ENCODE measurements at regions not wholly inside any gene's neighbourhood (a gene's known extent, or its start where the extent isn't known, plus 50 kb on each side); places are given as distances from the start of the nearest gene placed in this dataset.
"Not testable (repeated sequence)": the region's sequence is repeated elsewhere in the genome, so short reads cannot be mapped to it uniquely, and the experiment has no call there.

DNA sequence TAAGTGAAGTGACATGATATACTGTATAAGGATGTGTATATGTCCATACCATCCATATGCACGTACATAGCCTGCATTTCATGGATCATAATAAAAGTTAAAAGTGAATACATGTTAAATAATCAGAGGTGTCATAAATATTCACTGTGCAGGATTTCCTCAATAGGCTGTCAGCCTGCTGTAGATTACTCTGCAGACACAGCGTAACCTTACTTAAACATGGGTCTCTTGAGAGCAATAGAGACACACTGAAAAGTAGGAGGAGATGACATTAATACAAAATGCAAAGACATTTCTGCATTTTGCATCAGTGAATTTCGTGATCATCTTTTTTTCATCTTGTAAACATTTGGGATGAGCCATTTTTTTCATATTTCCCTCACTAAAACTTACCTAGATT lies 955.2 kb upstream of the DIAPH2 start:
- no peaks in the 10 kb centered on the region for H3K9me3 ChIP-seq
- DNase-seq (no peak), ATAC-seq (no peak)
- intact Hi-C loops (cut with DNase I, micrococcal nuclease): no loop called here
- H3K36me3 ChIP-seq (ENCODE audit: low read depth): no peaks in the 10 kb centered on the region
- no peaks in the 10 kb centered on the region for H3K4me1 ChIP-seq (ENCODE audit: low read depth)
- no peak overlapping the region for H3K4me3 ChIP-seq
- TF ChIP-seq, protein P1, sequence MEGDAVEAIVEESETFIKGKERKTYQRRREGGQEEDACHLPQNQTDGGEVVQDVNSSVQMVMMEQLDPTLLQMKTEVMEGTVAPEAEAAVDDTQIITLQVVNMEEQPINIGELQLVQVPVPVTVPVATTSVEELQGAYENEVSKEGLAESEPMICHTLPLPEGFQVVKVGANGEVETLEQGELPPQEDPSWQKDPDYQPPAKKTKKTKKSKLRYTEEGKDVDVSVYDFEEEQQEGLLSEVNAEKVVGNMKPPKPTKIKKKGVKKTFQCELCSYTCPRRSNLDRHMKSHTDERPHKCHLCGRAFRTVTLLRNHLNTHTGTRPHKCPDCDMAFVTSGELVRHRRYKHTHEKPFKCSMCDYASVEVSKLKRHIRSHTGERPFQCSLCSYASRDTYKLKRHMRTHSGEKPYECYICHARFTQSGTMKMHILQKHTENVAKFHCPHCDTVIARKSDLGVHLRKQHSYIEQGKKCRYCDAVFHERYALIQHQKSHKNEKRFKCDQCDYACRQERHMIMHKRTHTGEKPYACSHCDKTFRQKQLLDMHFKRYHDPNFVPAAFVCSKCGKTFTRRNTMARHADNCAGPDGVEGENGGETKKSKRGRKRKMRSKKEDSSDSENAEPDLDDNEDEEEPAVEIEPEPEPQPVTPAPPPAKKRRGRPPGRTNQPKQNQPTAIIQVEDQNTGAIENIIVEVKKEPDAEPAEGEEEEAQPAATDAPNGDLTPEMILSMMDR (IDR thresholded peaks at IDR 0.05): no peak

DNA sequence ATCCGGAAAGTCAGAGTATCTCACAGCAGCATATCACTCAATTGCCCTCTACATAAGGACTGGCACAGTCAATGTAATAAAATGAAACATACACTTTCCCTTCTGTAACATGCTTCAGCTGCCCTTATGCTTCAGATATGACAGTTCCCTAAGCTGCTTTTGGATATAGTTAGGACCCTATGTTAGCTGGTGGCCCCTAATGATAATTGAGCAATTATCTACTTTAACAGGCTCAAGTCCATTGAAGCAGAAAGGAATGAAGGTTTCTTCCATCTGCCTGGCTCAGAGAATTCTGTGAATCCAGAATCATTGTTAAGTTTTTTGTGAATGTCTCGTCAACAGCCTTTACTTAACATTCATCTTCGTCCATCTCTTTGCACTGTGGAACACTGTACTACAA lies 951.2 kb upstream of the DIAPH2 start:
- H3K4me3 ChIP-seq: no peak overlapping the region
- H3K9me3 ChIP-seq: no peaks in the 10 kb centered on the region
- H3K4me1 ChIP-seq (ENCODE audit: low read depth): no peaks in the 10 kb centered on the region
- ATAC-seq (no peak), DNase-seq (no peak)
- TF ChIP-seq, protein P1 (IDR thresholded peaks at IDR 0.05): no peak
- no peaks in the 10 kb centered on the region for H3K36me3 ChIP-seq (ENCODE audit: low read depth)
- intact Hi-C loops (cut with DNase I, micrococcal nuclease): no loop called here

DNA sequence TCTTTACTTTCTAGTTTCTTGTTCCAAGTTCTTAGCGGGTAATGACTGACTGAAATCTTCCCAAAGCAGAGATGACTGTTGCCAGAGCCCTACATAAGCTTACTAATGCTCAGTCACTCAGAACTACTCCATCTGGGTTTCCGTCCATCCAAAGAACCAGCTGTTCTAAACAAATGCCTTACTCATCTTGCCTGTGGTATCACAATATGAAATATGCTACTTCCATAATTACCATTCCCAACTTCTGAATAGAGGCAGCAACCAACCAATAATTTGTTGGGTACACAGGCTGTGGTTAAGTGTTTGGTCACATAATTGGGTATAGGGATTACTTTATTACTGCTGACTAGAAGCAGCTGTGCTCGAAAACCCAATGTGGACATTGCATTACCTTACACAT lies 930.2 kb upstream of the DIAPH2 start:
- no peak overlapping the region for H3K4me3 ChIP-seq
- H3K9me3 ChIP-seq: no peaks in the 10 kb centered on the region
- intact Hi-C loops (cut with DNase I, micrococcal nuclease): no loop called here
- DNase-seq: no peak
- no peak for ATAC-seq
- TF ChIP-seq, protein P1 (IDR thresholded peaks at IDR 0.05): no peak
- no peaks in the 10 kb centered on the region for H3K4me1 ChIP-seq (ENCODE audit: low read depth)
- H3K36me3 ChIP-seq (ENCODE audit: low read depth): no peaks in the 10 kb centered on the region

DNA sequence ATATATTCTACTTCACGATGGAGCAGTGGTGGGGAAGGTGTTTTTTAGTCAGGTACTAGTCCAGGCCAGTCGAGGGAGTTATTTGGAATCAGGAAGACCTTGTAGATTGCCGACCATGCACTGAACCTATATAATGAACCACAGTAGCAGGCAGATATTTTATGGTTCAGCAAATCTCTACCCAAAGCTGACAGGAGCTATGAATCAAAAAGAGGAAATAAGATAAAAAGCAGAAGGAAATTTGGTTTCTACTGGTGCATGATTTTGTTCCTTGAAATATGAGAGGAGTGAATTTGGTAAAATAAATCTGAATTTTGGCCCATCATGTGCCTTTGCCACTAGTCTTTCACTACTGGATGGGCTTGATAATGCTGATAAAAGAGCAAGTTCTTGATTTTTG lies 924.3 kb upstream of the DIAPH2 start:
- intact Hi-C loops (cut with DNase I, micrococcal nuclease): no loop called here
- Histone ChIP-seq H3K9me3 (no peaks in the 10 kb centered on the region), H3K4me3 (no peak overlapping the region), H3K4me1 (ENCODE audit: low read depth) (no peaks in the 10 kb centered on the region), H3K36me3 (ENCODE audit: low read depth) (no peaks in the 10 kb centered on the region)
- DNase-seq (no peak), ATAC-seq (no peak)
- TF ChIP-seq, protein P1 (IDR thresholded peaks at IDR 0.05): no peak

DNA sequence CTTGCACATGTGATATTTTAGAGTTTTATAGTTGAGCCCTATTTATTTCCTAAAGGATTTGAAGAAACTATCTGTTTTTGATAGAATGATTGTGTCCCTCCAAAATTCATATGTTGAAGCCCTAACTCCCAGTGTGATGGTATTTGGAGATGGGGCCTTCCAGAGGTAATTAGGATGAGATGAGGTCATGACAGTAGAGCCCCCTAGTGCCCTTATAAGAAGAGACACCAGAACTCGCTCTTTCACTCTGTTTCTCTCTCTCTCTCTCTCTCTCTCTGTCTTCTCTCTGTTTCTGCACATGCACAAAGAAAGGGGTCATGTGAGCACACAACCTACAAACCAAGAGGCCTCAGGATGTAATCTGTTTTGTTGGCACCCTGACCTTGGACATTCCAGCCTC lies 921.9 kb upstream of the DIAPH2 start:
- intact Hi-C loops (cut with DNase I, micrococcal nuclease): no loop called here
- Histone ChIP-seq H3K36me3 (ENCODE audit: low read depth) (no peaks in the 10 kb centered on the region), H3K4me1 (ENCODE audit: low read depth) (no peaks in the 10 kb centered on the region), H3K4me3 (no peak overlapping the region), H3K9me3 (no peaks in the 10 kb centered on the region)
- ATAC-seq (no peak), DNase-seq (no peak)
- TF ChIP-seq, protein P1 (IDR thresholded peaks at IDR 0.05): no peak

DNA sequence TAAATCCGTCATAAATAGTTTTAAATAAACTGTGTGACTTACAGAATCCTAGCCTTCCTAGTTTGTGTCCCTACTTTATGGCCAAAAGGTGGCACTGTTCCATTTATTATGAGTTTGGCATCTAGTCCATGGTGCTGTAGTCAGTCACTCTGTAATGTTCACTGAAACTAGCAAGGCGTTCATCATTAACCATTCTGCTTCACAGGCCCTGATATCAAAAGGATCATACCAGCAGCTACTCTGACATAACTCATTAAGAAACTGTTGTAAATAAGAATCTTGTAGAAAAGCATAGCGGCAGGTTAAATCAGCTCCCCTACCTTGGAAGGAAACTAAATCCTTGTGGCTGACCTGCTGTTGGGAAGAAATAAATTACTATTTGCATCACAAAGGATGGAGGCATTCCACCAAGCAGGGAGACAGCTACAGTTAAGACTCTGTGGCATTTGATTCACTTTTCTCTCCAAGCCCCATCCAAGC lies 919.6 kb upstream of the DIAPH2 start:
- no peaks in the 10 kb centered on the region for H3K9me3 ChIP-seq
- DNase-seq (peak in 1 of 3 donors; percentile 39), ATAC-seq (peak; percentile 75)
- H3K4me1 ChIP-seq (ENCODE audit: low read depth): no peaks in the 10 kb centered on the region
- no peaks in the 10 kb centered on the region for H3K36me3 ChIP-seq (ENCODE audit: low read depth)
- TF ChIP-seq, protein P1 (IDR thresholded peaks at IDR 0.05): no peak
- H3K4me3 ChIP-seq: no peak overlapping the region
- intact Hi-C loops (cut with DNase I, micrococcal nuclease): no loop called here

DNA sequence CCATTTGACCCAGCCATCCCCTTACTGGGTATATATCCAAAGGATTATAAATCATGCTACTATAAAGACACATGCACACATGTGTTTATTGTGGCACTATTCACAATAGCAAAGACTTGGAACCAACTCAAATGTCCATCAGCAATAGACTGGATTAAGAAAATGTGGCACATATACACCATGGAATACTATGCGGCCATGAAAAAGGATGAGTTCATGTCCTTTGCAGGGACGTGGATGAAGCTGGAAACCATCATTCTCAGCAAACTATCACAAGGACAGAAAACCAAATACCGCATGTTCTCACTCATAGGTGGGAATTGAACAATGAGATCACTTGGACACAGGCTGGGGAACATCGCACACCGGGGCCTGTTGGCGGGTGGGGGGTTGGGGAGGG lies 913.4 kb upstream of the DIAPH2 start:
- intact Hi-C loops (cut with DNase I, micrococcal nuclease); DNase-seq; H3K4me3 ChIP-seq; ATAC-seq; H3K9me3 ChIP-seq; H3K36me3 ChIP-seq (ENCODE audit: low read depth); H3K4me1 ChIP-seq (ENCODE audit: low read depth): not testable (repeated sequence)

Measured in mucosa of descending colon (tissue), 3 donors.